OCI-LY1 (cell line): ENCODE measurements at regions not wholly inside any gene's neighbourhood (a gene's known extent, or its start where the extent isn't known, plus 50 kb on each side); places are given as distances from the start of the nearest gene placed in this dataset.

Experiments used
- EZH2 ChIP-seq: fragments of 200-600 bp; sonication (generic), shearing (Covaris generic); IDR thresholded peaks from 2 replicates; pipeline ENCODE4 v1.8.0; 2017; ENCODE audit warnings: borderline replicate concordance, mixed run types, mild to moderate bottlenecking, antibody characterized with exemption, low read length, moderate library complexity, mixed read lengths
- TF ChIP-seq, protein P1 (sequence below): fragments of 200-600 bp; sonication (generic), shearing (Covaris generic); IDR thresholded peaks from 2 replicates; pipeline ENCODE4 v1.5.1; 2017; ENCODE audit warnings: mild to moderate bottlenecking, antibody characterized with exemption, low read length, moderate library complexity, mixed read lengths

DNA sequence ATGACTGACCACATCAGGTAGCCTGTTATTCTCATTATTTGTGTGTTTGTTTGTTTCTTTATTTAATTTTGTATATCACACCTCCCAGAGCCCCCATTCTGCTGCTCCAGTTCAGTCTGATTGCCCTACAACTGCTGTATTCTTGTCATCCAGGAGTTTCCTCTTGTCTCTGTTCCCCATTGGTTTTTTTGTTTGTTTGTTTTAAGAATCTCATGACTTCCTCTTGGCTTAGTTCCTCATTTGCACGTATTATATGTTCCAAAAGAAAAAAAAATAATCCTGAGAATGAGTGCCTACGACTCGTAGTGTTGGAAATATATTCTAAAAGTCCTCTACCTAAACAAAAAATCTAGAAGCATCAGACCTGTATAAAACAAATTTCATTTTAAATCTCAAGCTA is 142.3 kb upstream of the SLIT2 start:
- TF ChIP-seq, protein P1, sequence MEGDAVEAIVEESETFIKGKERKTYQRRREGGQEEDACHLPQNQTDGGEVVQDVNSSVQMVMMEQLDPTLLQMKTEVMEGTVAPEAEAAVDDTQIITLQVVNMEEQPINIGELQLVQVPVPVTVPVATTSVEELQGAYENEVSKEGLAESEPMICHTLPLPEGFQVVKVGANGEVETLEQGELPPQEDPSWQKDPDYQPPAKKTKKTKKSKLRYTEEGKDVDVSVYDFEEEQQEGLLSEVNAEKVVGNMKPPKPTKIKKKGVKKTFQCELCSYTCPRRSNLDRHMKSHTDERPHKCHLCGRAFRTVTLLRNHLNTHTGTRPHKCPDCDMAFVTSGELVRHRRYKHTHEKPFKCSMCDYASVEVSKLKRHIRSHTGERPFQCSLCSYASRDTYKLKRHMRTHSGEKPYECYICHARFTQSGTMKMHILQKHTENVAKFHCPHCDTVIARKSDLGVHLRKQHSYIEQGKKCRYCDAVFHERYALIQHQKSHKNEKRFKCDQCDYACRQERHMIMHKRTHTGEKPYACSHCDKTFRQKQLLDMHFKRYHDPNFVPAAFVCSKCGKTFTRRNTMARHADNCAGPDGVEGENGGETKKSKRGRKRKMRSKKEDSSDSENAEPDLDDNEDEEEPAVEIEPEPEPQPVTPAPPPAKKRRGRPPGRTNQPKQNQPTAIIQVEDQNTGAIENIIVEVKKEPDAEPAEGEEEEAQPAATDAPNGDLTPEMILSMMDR = no peak
- TF ChIP-seq EZH2 = no peak
